ENCODE measurements at regions not wholly inside any gene's neighbourhood (a gene's known extent, or its start where the extent isn't known, plus 50 kb on each side); places are given as distances from the start of the nearest gene placed in this dataset.

DNA sequence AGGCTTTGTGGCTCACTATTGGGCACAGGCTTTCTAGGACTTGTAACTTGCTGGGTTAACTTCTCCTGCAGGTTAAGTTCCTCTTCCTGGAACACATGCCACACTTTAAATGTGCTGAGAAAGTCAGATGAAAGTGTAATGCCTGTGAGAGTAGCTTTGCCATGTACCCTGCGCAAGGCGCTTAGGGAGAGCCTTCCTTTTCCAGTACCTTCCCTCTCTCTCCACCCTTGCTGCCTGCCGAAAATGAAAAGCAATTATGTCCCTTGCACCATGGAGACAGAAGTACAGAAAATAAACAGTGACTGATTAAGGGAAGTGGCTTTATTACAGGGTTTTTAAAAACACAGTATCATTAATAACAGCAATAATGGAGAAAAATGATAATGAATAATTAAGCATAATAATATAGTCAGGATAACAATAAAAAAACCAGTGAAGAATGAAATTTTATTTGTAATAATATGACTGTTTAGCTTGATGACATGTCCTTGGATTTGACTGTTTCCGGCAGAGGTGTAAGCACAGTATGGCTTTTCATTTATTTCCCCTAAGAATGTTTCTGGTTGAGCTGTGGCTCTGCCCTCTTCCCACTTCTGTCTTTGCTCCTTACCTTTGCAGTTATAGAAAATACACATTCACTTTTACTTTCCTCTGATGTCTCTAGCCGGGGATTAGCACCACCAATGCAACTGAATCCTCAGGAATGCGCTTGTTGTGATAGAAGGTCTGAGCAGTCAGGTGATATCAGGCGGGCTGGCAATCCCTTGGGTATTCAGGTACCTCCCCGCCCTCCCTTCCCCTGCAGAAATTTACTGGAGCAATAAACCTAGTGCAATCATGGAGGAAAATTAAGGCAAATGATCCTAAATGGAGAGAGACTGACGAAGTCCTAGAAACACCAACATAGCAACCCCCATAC is 472.3 kb upstream of the CITED2 start:
- no peak for TF ChIP-seq CTCF (IDR thresholded peaks at IDR 0.05)
- TF ChIP-seq POLR2AphosphoS5 (IDR thresholded peaks at IDR 0.05): no peak
- TF ChIP-seq EP300 (IDR thresholded peaks at IDR 0.05): no peak
- TF ChIP-seq POLR2A (IDR thresholded peaks at IDR 0.05): no peak
